ENCODE measurements at regions not wholly inside any gene's neighbourhood (a gene's known extent, or its start where the extent isn't known, plus 50 kb on each side); places are given as distances from the start of the nearest gene placed in this dataset.

DNA sequence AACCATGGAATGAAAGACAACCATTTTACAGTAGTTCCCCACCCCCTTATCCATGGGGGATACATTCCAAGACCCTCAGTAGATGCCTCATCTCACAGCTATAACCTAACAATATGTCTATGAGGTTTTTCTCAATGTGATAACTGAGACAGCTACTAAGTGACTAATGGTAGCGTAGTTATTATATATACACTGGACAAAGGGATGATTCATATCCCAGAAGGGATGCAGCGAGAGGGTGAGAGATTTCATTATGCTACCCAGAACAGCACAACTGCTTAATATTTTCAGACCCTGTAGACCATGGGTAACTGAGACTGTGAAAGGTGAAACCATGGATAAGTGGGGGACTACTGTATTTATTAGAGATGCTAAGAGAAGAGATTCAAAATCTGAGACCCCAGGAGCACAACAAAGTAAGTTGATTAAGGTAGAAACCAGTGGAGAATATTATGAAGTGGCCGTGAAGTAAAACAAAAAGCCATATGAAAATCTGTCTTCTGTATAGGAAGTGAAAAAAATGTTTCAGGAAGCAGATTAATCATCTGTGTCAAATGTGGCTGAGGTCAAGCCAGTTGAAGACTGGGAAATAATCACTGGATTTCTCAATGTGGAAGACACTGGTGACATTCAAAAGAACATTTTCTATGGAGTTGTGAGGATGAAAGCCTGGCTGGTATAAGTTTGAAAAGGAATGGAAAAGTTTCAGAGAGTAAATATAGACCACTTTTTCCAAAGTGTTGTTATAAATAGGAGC lies 77.2 kb downstream of the RPL10L start:
- TF ChIP-seq POLR2A (IDR thresholded peaks at IDR 0.05) (no peak), POLR2AphosphoS5 (IDR thresholded peaks at IDR 0.05) (no peak), EP300 (IDR thresholded peaks at IDR 0.05) (no peak)
- TF ChIP-seq, protein P1, sequence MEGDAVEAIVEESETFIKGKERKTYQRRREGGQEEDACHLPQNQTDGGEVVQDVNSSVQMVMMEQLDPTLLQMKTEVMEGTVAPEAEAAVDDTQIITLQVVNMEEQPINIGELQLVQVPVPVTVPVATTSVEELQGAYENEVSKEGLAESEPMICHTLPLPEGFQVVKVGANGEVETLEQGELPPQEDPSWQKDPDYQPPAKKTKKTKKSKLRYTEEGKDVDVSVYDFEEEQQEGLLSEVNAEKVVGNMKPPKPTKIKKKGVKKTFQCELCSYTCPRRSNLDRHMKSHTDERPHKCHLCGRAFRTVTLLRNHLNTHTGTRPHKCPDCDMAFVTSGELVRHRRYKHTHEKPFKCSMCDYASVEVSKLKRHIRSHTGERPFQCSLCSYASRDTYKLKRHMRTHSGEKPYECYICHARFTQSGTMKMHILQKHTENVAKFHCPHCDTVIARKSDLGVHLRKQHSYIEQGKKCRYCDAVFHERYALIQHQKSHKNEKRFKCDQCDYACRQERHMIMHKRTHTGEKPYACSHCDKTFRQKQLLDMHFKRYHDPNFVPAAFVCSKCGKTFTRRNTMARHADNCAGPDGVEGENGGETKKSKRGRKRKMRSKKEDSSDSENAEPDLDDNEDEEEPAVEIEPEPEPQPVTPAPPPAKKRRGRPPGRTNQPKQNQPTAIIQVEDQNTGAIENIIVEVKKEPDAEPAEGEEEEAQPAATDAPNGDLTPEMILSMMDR (IDR thresholded peaks at IDR 0.05) = no peak
